ENCODE measurements at regions not wholly inside any gene's neighbourhood (a gene's known extent, or its start where the extent isn't known, plus 50 kb on each side); places are given as distances from the start of the nearest gene placed in this dataset.
"Not testable (repeated sequence)": the region's sequence is repeated elsewhere in the genome, so short reads cannot be mapped to it uniquely, and the experiment has no call there.

DNA sequence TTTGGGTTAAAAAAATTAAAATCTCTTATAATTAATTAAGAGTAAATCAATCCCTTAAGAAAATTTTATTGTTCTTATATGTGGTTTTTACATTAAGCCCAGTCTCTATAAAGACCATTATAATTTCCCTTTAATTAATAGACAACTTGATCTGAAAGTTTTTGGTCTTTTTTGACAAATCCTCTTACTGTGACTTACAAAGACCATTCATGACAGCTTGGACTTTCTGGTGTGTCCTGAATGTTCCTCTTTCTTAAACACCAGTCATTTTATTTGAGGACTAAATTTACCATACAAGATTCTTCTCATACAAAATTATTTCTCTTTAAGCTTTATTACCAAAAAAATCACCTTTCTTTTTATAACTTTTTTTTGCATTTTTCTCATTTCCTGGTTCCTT lies 368.3 kb downstream of the ADGRD1 start:
- Histone ChIP-seq H3K27me3 (no peaks in the 10 kb centered on the region), H3K4me3 (replicated peaks in 1 of 3) (no peak overlapping the region), H3K4me1 (no peaks in the 10 kb centered on the region), H3K9me3 (no peaks in the 10 kb centered on the region), H3K27ac (no peak overlapping the region), H3K36me3 (no peaks in the 10 kb centered on the region)
- intact Hi-C loops (cut with DNase I): no loop called here
- TF ChIP-seq, protein P1, sequence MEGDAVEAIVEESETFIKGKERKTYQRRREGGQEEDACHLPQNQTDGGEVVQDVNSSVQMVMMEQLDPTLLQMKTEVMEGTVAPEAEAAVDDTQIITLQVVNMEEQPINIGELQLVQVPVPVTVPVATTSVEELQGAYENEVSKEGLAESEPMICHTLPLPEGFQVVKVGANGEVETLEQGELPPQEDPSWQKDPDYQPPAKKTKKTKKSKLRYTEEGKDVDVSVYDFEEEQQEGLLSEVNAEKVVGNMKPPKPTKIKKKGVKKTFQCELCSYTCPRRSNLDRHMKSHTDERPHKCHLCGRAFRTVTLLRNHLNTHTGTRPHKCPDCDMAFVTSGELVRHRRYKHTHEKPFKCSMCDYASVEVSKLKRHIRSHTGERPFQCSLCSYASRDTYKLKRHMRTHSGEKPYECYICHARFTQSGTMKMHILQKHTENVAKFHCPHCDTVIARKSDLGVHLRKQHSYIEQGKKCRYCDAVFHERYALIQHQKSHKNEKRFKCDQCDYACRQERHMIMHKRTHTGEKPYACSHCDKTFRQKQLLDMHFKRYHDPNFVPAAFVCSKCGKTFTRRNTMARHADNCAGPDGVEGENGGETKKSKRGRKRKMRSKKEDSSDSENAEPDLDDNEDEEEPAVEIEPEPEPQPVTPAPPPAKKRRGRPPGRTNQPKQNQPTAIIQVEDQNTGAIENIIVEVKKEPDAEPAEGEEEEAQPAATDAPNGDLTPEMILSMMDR (IDR thresholded peaks at IDR 0.05): no peak
- TF ChIP-seq POLR2A (IDR thresholded peaks at IDR 0.05): no peak
- no peak for DNase-seq

DNA sequence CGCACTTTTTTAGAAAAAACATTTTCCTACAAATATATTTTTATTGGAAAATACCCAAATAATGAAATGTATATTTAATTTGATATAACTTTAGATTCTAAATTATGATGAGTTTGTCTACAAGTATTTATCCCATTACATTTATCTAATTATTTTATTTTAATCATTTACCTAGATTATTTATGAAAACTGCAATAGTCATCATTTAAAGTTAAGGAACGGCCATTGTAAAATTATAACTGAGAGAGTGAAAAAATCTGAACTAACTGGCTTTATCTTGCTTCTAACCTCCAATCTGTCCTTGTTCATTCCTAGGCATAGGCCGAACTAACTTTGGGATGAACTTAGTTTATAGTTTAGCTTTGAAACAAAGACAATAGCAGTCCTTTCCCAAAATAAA lies 368.8 kb downstream of the ADGRD1 start:
- H3K36me3 ChIP-seq; H3K4me1 ChIP-seq; DNase-seq; H3K9me3 ChIP-seq; intact Hi-C loops (cut with DNase I); H3K4me3 ChIP-seq (replicated peaks in 1 of 3); H3K27ac ChIP-seq; H3K27me3 ChIP-seq: not testable (repeated sequence)
- WGBS, 2 donors: 78 to 87% methylated on average over 3 of the region's 3 CpGs

DNA sequence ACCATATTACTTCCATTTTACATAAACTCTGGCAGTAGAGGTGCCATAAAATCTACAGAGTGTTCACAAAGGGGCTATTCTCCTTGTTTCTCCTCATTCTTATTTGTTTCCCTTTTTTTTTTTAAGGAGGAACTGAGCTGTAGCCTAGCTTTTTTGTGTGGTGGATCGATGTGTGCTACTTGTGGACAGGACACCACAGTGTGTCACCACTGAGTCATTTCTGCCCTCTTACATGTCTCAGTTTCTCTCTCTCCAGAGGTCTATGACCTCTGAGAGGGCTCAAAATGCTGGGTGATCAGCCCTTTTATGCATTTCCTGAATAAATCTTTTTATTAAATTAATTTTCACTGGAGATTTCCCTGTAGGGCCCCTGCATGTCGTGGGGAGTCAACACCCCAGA lies 370.2 kb downstream of the ADGRD1 start:
- no peaks in the 10 kb centered on the region for H3K36me3 ChIP-seq
- no peak overlapping the region for H3K27ac ChIP-seq
- H3K4me1 ChIP-seq: no peaks in the 10 kb centered on the region
- no peak overlapping the region for H3K4me3 ChIP-seq (replicated peaks in 1 of 3)
- DNase-seq: no peak
- H3K27me3 ChIP-seq: no peaks in the 10 kb centered on the region
- no peak for TF ChIP-seq POLR2A (IDR thresholded peaks at IDR 0.05)
- TF ChIP-seq, protein P1 (IDR thresholded peaks at IDR 0.05): no peak
- 40 to 60% methylated on average over 2 of the region's 2 CpGs for WGBS, 2 donors
- intact Hi-C loops (cut with DNase I): no loop called here
- H3K9me3 ChIP-seq: no peaks in the 10 kb centered on the region

DNA sequence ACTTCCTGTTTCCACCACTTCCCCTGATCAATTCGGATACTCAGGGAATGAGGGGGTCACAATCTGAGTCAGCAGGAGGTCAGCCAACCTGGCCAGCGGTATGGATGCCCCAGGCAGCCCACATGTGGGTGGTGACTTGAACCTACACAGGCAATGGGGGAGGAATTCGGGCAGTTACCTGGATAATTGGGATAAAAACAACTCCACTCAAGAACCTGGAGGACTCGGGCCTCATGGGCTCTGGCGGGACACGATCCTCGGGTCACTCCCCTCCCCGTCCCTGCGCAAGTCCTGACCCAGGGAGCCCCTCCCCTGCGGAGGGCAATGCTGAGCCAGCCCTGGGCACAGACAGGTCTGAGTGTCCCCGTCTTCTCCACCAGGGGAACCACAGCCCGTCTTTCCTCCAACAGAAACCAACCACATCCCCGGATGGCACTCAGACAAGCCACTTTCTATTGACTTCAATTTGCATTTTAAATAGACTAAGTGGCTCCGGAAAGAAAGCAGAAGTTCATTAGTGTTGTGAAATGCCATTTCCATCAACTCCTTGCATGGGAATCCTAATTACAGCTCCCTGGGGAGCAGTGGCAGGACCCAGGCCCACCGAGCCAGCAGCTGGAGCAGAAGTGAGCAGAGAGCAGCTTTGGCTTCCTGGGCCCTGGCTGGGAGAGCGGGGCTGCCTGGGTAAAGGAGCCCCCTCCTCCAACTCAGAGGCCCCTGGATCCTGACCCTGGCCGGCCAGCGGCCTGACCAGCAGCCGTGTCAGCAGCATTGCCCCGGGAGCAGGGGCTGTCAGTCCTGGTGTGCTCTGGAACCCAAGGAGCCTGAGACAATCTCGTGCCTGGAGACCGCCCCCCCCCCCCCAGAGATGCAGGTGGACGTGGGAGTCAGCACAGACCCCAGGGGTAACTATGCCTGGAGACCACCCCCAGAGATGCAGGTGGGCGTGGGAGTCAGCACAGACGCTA lies 374.1 kb downstream of the ADGRD1 start:
- Histone ChIP-seq H3K36me3 (no peaks in the 10 kb centered on the region), H3K4me1 (no peaks in the 10 kb centered on the region), H3K27me3 (no peaks in the 10 kb centered on the region), H3K4me3 (replicated peaks in 1 of 3) (no peak overlapping the region), H3K27ac (no peak overlapping the region), H3K9me3 (no peaks in the 10 kb centered on the region)
- no peak for TF ChIP-seq POLR2A (IDR thresholded peaks at IDR 0.05)
- TF ChIP-seq, protein P1 (IDR thresholded peaks at IDR 0.05): no peak
- intact Hi-C loops (cut with DNase I): no loop called here
- no peak for DNase-seq
- WGBS, 2 donors: 72 to 73% methylated on average over 12 to 20 of the region's 25 CpGs

DNA sequence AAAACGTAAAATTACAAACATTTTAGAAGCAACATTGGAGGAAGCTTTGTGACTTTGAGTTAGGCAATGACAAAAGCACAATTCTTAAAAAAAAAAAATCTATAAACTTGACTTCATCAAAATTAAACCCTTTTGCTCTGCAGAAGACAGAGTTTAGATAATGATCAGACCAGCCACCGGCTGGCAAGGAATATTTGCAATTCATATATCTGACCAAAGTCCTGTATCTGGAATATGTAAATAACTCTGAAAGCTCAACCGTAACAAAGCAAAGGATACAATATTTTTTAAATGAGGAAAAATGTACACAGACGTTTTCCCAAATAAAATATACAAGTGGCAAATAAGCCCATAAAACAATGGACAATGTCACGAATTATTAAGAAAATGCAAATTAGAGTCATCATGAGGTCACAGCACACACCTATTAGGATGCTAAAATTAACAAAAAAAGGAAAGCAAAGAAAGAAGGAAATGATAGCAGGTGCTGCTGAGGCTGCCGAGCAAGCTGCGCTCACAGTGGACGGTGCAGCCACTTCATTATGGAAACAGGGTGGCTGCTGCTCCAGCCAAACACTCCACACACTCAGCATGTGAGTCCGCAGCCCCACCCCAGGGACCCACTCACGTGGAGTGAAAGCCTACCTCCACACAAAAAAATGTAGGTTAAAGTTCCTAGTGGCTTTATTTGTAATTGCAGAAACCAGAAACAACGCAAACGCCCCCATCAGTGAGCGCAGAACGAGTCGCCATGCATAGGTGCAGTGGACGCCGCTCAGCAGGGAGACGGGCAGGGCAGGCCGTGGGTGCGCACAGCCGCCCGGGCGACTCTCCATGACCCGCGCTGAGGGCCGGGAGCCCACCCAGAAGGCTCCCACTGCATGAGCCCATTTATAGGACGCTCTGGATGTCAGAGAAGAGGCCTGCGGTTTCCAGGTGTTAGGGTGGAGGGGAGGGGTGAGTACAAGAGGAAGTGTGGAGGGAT lies 375.4 kb downstream of the ADGRD1 start:
- H3K36me3 ChIP-seq; H3K9me3 ChIP-seq; H3K4me3 ChIP-seq (replicated peaks in 1 of 3); intact Hi-C loops (cut with DNase I); H3K27me3 ChIP-seq; H3K4me1 ChIP-seq; DNase-seq; H3K27ac ChIP-seq: not testable (repeated sequence)
- WGBS, 2 donors: 81 to 83% methylated on average over 27 to 28 of the region's 28 CpGs
